IMR-90 (cell line): ENCODE measurements at regions not wholly inside any gene's neighbourhood (a gene's known extent, or its start where the extent isn't known, plus 50 kb on each side); places are given as distances from the start of the nearest gene placed in this dataset.

Experiments used
- BHLHE40 ChIP-seq: fragments of 150-350 bp; IDR thresholded peaks from 2 replicates; pipeline ENCODE4 v1.6.1; 2016; ENCODE audit warnings: mild to moderate bottlenecking, low read depth, low read length
- CTCF ChIP-seq: conservative IDR thresholded peaks from 2 replicates; pipeline ENCODE4 v1.5.1; 2012; ENCODE audit warnings: mild to moderate bottlenecking, low read depth, low read length, improper control_type of control experiment
- ELK1 ChIP-seq: fragments of 150-350 bp; IDR thresholded peaks from 2 replicates; pipeline ENCODE4 v1.6.1; 2016; ENCODE audit warnings: low read depth, mild to moderate bottlenecking, low read length, moderate library complexity, borderline replicate concordance
- MAZ ChIP-seq: IDR thresholded peaks from 2 replicates; pipeline ENCODE4 v1.6.1; 2012; ENCODE audit warnings: low read depth, mild to moderate bottlenecking, low read length, improper control_type of control experiment, moderate library complexity, borderline replicate concordance
- MXI1 ChIP-seq: IDR thresholded peaks from 2 replicates; pipeline ENCODE4 v1.6.1; 2012; ENCODE audit warnings: low read depth, mild to moderate bottlenecking, low read length, moderate library complexity, borderline replicate concordance
- POLR2A ChIP-seq: IDR thresholded peaks from 2 replicates; pipeline ENCODE4 v1.6.1; 2012; ENCODE audit warnings: mild to moderate bottlenecking, low read depth, low read length
- RAD21 ChIP-seq: IDR thresholded peaks from 2 replicates; pipeline ENCODE4 v1.6.1; 2012; ENCODE audit warnings: low read length, improper control_type of control experiment
- RCOR1 ChIP-seq: IDR thresholded peaks from 2 replicates; pipeline ENCODE4 v1.6.1; 2012; ENCODE audit warnings: mild to moderate bottlenecking, low read length, improper control_type of control experiment; ENCODE audit not compliant: insufficient replicate concordance
- RFX5 ChIP-seq: IDR thresholded peaks from 2 replicates; pipeline ENCODE4 v1.8.0; 2012; ENCODE audit warnings: low read depth, mild to moderate bottlenecking, low read length, moderate library complexity
- SMC3 ChIP-seq: fragments of 150-350 bp; IDR thresholded peaks from 2 replicates; pipeline ENCODE4 v1.6.1; 2016; ENCODE audit warnings: low read depth, mild to moderate bottlenecking, antibody characterized with exemption, low read length, moderate library complexity
- USF2 ChIP-seq: fragments of 150-350 bp; IDR thresholded peaks from 2 replicates; pipeline ENCODE4 v1.6.1; 2017; ENCODE audit warnings: mild to moderate bottlenecking, antibody characterized with exemption, low read length, low read depth

GRCh38 chr6:134669485-134669884 lies 280.4 kb downstream of the ALDH8A1 start:
- TF ChIP-seq USF2 (no peak), MAZ (no peak), CTCF (no peak), ELK1 (no peak), POLR2A (no peak), RCOR1 (no peak), RFX5 (no peak), BHLHE40 (no peak), SMC3 (no peak), MXI1 (no peak), RAD21 (no peak)
